Keratinocyte (primary cell): ENCODE measurements at regions not wholly inside any gene's neighbourhood (a gene's known extent, or its start where the extent isn't known, plus 50 kb on each side); places are given as distances from the start of the nearest gene placed in this dataset.

ENCODE experiments used
- EZH2 ChIP-seq: IDR thresholded peaks from one replicate; pipeline ENCODE4 v1.6.1; 2012; ENCODE audit warnings: inconsistent platforms, mild to moderate bottlenecking, low read length, moderate library complexity
- TF ChIP-seq, protein P1 (sequence below), 3 experiments: IDR thresholded peaks in 1 of 3; conservative IDR thresholded peaks in 1 of 3; optimal IDR thresholded peaks in 1 of 3; 2 replicates in 2 of 3; 3 replicates in 1 of 3; pipeline versions ENCODE3 to v1.5.1; 2011; ENCODE audit warnings: low read length in 3 of 3, mild to moderate bottlenecking in 3 of 3, moderate library complexity in 2 of 3, control low read depth in 1 of 3, inconsistent platforms in 1 of 3; ENCODE audit not compliant: insufficient read depth in 2 of 3; ENCODE audit errors: extremely low read depth in 1 of 3

DNA sequence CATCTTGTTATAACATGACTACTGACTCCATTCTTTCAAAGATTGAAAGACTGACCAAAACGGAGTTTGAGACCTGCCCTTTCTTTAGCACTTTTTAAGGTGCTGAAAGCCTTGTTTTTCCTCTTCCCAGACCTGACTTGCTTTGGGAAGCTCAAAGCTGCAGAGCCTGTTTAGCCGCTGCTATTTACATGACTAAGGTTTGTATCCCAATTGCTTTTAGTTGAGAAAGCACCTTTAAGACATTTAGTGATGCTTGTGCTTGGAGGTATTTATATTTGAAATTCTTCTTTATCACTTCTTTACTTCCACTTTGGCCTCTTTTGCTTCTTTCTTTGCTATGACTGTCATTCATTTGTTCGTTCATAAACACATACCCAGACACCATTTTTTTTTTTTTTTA, 182.6 kb upstream of the ELL2 start:
- TF ChIP-seq, protein P1, sequence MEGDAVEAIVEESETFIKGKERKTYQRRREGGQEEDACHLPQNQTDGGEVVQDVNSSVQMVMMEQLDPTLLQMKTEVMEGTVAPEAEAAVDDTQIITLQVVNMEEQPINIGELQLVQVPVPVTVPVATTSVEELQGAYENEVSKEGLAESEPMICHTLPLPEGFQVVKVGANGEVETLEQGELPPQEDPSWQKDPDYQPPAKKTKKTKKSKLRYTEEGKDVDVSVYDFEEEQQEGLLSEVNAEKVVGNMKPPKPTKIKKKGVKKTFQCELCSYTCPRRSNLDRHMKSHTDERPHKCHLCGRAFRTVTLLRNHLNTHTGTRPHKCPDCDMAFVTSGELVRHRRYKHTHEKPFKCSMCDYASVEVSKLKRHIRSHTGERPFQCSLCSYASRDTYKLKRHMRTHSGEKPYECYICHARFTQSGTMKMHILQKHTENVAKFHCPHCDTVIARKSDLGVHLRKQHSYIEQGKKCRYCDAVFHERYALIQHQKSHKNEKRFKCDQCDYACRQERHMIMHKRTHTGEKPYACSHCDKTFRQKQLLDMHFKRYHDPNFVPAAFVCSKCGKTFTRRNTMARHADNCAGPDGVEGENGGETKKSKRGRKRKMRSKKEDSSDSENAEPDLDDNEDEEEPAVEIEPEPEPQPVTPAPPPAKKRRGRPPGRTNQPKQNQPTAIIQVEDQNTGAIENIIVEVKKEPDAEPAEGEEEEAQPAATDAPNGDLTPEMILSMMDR (optimal IDR thresholded peaks at IDR 0.05 in 1 of 3, IDR thresholded peaks at IDR 0.05 in 1 of 3, conservative IDR thresholded peaks at IDR 0.05 in 1 of 3; ENCODE audit: extremely low read depth in 1 of 3, insufficient read depth in 2 of 3, low read length in 3 of 3), result no peak
- no peak for TF ChIP-seq EZH2
